Fibroblast of gingiva (primary cell): ENCODE measurements at regions not wholly inside any gene's neighbourhood (a gene's known extent, or its start where the extent isn't known, plus 50 kb on each side); places are given as distances from the start of the nearest gene placed in this dataset.
"Not testable (repeated sequence)": the region's sequence is repeated elsewhere in the genome, so short reads cannot be mapped to it uniquely, and the experiment has no call there.

Experiments
- DNase-seq: peaks from one replicate; pipeline ENCODE4 v3.0.0-alpha.2; 2011; ENCODE audit warnings: low read depth

GRCh38 chr5:174917435-174917834 is 193.1 kb downstream of the MSX2 start:
- not testable (repeated sequence) for DNase-seq

GRCh38 chr5:174916924-174917323 is 192.5 kb downstream of the MSX2 start:
- not testable (repeated sequence) for DNase-seq

- no peak for DNase-seq
Measured at GRCh38 chr5:174916227-174916626, 191.8 kb downstream of the MSX2 start.

DNA sequence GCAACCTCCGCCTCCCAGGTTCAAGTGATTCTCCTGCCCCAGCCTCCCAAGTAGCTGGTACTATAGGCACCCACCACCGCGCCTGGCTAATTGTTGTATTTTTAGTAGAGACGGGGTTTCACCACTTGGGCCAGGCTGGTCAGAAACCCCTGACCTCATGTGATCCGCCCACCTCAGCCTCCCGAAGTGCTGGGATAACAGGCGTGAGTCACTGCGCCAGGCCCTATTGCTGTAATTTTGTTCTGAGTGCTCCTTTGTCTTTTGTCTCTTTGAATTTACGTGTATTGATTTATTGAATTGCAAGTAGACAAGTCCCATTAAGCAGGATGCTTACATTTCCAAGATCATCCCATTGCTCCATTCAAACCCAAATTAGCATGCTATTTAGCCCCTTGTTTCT is 186.7 kb downstream of the MSX2 start:
- DNase-seq, result no peak

GRCh38 chr5:174910245-174910737 is 185.9 kb downstream of the MSX2 start:
- no peak for DNase-seq

- no peak for DNase-seq
Measured at GRCh38 chr5:174903172-174903732, 178.9 kb downstream of the MSX2 start.

DNA sequence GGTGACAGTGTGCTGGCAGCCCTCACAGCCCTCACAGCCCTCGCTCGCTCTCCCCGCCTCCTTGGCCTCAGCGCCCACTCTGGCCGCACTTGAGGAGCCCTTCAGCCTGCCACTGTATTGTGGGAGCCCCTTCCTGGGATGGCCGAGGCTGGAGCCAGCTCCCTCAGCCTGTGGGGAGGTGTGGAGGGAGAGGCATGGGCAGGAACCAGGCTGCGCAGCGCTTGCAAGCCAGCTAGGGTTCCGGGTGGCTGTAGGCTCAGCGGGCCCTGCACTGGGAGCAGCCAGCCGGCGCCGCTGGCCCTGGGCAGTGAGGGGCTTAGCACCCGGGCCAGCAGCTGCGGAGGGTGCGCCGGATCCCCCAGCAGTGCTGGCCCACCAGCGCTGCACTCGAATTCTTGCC is 177.0 kb downstream of the MSX2 start:
- DNase-seq, result no peak

GRCh38 chr5:174900240-174900865 is 176.0 kb downstream of the MSX2 start:
- DNase-seq, result no peak

DNA sequence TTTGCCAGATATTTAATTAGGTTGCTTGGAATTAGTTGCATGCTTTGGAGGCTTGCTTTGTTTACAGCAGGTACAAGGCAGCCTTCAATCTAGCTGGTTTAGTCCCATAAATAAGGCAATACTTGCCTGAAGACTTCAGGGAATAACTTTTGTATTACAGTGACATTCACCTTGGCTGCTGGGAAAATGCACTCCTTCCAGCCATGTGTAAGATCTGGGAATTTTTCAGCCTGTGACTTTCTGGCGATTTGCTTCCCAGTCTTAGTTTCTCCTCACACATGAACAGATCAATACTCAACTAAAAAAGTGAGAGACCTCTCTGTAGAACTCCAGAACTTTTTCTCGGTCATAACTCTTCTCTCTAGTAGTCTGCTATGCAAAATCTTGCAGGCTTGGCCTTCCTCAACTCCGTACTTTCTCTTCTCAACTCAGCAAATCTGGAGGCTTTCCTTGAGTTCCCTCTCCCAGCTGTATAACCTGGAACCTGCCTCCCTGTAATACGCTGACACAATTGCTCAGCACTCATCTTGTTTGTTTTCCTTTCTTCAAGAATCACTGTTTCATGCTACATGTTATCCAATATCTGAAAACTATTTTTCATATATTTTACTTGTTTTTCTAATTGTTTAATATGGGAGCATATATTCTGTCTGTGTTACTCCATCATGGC is 173.0 kb downstream of the MSX2 start:
- no peak for DNase-seq

GRCh38 chr5:174895360-174895759 is 171.0 kb downstream of the MSX2 start:
- DNase-seq, result no peak

DNA sequence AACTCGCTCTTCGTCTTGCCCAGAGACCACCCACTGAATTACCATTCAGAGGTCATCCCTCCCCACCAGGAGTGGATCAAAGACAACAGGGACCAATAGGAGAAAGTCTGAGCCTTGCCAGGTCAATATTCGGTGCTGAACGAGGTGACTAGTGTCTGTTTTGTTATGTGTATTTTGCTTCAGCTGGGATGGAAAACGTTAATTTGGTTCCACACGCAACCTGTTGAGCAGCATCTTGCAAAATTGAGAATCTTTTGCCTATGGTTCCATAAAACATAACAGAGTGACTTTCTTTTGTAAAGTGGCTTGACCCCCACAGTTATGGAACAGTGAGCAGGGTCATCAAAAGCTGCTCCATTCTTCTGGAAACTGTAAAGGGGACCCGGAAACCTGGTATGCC is 168.4 kb downstream of the MSX2 start:
- no peak for DNase-seq

GRCh38 chr5:174880412-174881200 is 156.2 kb downstream of the MSX2 start:
- not testable (repeated sequence) for DNase-seq

DNA sequence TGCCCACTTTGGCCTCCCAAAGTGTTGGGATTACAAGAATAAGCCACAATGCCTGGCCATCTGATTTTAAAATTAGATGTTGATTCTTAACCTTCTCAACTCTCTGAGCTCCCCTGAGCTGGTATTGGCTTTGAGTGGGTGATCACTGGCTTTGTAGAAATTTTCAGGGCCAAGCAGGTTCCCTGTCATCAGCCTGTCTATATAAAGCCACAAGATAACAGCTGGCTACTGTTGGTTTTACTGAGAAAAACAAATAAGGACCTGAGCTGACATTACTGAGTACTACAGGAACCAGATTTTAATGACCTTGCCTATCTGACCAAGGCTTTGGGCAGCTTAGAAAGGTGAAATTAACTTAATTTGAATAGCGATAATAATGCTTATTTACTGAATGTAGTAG is 153.6 kb downstream of the MSX2 start:
- no peak for DNase-seq

- no peak for DNase-seq
Measured at GRCh38 chr5:174872271-174872670, 147.9 kb downstream of the MSX2 start.

DNA sequence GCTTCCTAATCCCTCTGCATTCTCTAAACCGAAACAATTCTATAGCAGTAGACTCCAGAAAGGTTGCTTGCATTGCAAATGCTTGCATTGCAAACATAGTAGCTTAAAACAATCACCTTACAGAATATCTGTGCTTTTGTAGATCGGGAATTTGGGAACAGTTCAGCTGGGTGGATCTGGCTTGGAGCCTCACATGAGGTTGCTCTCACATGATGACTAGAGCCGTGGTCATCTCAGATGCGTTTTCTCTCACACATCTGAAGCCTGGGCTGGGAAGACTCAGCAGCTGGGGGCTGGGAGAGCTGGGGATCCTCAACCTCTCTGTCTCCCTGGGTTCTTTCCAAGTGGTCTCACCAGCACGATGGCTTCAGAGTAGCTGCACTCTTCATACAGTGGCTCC is 127.8 kb downstream of the MSX2 start:
- no peak for DNase-seq

- DNase-seq, result no peak
Measured at GRCh38 chr5:174850565-174851169, 126.3 kb downstream of the MSX2 start.

- DNase-seq, result no peak
Measured at GRCh38 chr5:174849426-174849825, 125.0 kb downstream of the MSX2 start.

- DNase-seq, result no peak
Measured at GRCh38 chr5:174844971-174845370, 120.6 kb downstream of the MSX2 start.

DNA sequence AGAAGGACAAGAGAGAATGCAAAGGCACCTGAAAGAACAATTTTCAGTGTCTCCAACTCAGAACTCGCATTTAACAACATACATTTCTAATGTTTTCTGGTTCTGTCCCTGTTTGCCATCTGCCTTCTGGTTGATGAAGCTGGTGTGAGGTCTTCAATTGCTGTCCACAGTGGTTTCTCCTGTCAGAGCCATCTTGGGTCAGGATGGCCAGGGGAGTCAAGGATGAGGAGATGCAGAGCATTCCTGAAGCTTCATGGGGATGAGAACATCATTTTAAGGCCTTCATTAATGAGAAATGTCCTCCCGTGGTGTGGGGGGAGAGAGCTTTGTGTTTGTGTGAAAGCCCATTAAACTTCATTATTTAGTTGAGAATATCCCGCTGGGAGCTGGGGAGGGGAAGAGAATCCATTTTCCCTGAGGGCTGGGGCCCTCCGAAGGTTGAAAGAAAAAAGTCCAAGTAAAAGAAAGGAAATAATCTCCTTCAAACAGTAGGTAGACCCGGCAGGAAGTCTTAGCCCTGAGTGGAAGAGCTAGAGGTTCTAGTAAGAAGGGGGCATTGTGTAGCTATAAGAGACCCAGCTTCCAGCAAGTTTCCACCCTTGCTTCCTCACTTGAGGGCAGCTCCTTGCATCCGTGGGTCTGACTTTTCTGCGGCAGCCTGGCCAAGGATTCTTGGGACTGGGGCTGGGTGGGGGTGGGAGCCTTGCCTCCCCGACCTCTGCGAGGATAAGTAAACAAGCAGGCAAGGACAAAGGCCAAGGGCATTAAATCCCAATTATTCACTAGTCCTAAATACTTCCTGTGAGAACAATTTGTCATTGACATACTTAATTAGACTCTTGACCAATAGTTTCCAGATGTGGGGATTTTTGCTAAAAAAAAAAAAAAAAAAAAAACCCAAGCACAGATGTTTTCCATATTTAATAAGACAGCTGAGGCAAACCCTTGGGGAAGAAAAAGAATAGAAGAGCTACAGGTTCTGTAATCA is 119.2 kb downstream of the MSX2 start:
- peak; percentile 39 for DNase-seq

DNA sequence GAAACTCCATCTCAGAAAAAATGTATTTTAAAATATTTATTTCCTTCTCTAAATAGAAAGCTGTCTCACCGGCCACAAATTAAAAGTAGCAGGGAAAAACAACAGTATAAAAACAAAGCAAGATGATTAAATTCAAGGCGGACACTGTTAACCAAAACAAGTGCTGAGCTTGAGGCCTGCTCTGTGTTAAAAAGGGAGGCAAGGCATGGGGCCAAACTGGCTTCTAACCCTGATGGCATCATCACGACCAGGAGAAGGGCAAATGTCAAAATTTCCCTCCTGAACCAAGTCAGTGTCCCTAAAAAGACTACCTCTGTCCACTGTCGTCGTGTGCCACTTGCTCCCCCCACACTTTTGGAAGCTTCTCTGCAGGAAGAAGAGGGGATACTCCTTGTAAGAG is 116.1 kb downstream of the MSX2 start:
- DNase-seq, result no peak

DNA sequence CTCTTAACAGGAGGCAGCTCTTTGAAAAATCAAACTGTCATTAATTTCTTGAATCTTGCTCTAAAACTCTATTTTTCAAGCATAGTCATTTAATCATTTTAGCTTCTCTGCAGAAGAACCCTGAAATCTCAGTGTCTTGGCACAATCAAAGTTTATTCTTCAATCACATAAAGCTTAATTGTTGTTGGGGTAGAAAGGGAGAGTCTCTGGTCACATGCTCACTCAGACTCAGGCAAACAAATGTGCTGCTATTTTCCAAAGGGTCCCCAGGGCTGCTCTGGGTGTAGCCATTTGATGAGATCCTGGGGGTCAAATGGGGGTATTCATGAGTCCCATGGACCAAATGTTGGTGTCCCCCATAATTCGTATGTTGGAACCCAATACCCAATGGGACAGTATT is 114.8 kb downstream of the MSX2 start:
- no peak for DNase-seq
